GM18502 (cell line): ENCODE measurements at regions not wholly inside any gene's neighbourhood (a gene's known extent, or its start where the extent isn't known, plus 50 kb on each side); places are given as distances from the start of the nearest gene placed in this dataset.

Experiments used
- ATAC-seq: cut with Tn5 transposase; IDR thresholded peaks from one replicate; pipeline ENCODE4 v1.9.1; 2021; ENCODE audit warnings: mild to moderate bottlenecking; ENCODE audit not compliant: unreplicated experiment, poor library complexity

DNA sequence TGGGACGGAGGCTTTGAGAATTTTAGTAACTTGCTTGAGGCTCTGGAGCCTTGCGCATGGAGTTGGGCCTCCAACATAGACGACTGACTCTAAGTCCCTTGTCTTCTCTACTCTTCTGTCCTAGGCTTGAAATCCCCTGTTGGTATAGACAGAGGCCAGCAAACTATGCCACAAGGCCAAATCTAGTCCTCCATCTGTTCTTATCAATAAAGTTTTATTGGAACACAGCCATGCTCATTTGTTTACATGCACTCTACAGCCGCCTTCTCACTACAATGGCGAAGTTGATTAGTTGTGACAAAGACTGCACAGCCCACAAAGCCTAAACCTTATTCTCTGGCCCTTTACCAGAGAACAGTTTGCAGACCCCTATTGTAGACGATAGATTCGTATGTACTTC is 174.1 kb upstream of the ZFP64 start:
- no peak for ATAC-seq

DNA sequence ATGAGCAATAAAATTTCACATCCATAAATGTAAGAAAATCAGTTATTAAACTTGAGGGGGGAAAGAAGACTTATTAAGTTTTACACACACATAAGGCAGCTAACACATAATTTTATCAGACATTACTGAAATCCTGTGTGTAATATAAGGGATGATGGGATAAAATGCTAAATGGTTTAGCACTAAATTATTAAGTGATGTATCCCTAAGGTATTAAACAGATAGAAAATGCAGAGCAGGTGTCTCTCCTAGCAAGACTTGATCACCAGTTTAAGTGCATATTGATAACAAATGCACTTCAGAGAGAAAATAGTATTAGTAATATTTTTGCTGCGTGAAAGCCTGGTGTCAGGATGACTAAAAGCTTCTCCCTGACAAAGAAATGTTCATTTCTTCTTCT is 172.8 kb upstream of the ZFP64 start:
- no peak for ATAC-seq

GRCh38 chr20:52361650-52362049 is 170.1 kb upstream of the ZFP64 start:
- no peak for ATAC-seq

GRCh38 chr20:52349806-52350205 is 158.2 kb upstream of the ZFP64 start:
- no peak for ATAC-seq

- no peak for ATAC-seq
Observed at GRCh38 chr20:52348434-52348833, 156.9 kb upstream of the ZFP64 start.

GRCh38 chr20:52346797-52347196 is 155.2 kb upstream of the ZFP64 start:
- no peak for ATAC-seq

DNA sequence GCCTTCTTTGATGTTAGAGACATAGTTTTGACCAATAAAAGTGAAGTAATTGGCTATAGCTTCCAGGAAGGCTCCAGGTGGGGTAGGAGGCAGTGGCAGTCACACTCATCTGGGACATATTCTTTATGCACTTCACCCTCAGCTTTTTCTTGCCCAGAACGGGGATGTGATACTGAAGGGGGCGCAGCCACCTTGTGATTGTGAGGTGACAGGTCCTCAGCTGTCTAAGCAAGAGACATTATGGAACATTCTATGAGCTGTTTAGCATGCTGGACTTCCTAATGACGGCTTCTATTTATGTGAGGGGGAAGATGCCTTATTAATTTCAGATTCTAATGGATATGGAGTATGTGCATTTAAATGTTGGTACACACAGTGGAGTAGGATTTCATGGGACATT is 151.3 kb upstream of the ZFP64 start:
- ATAC-seq: no peak

DNA sequence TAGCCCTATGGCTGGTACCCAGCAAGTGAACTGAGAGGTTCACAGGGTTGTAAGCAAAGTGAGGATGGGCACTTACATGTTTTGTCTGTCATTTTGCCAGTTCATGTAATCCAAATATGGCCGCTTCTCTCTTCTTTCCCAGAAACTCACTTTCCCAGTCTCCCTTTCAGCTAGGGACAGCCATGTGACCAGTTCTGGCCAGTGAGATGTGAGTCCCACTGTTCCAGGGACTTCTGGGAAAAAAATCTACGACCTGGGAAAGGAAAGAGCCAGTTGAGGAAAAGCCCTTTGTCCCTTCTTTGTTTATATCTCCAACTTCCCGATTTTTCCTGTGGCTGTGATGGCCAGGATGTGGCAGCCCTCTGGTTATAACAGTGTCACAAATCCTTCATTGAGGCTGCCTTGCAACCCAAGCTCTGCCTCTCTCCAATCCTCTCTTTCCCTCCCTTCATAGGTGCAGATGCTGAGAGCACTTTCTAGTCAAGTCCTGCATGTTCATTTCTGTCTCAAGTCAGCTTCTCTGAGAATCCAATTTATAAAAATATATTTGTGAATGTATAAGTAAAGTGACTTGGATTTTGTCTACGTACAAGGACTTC is 148.6 kb upstream of the ZFP64 start:
- ATAC-seq: no peak

DNA sequence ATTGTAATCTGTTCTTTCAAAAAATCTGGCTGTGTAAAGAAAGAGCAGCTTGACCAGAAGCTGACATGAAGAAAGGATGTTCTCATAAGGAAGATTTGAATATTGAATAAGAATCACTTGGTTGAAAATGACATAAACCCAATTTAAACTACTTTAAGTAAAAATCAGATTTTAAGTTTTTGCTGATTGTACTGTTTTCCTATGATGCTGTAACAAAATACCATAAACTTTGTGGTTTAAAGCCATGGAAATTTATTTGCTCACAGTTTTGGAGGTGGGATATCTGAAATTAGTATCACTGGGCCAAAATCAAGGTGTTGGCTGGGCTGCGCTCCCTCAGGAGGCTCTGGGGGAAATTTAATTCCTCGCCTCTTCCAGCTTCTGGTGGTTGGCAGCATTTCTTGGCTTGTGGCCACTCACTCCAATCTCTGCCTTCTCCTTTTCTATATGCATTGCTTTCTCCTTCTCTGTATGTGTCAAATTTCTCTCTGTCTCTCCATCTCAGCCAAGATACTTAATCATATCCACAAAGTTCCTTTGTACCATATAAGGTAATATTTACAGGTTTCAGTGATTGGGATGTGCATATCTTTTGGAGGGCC is 141.2 kb upstream of the ZFP64 start:
- no peak for ATAC-seq

DNA sequence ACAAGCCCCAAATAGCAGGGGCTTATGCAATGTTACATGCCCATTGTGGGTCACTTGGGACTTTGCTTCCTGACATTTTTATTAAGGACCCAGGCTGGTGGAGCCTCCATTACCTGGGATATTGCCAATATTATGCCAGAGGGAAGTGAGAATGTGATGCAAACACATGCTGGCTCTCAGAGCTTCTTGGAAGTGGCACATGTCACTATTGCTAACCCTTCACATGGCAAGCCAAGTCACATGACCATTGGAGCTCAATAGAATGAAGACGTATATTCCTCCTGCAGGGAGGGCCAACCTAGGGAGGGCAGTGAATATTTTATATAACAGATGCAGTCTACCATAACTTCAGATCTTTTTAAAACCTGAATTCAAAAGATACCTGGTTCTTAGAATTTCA is 140.7 kb upstream of the ZFP64 start:
- ATAC-seq: no peak

DNA sequence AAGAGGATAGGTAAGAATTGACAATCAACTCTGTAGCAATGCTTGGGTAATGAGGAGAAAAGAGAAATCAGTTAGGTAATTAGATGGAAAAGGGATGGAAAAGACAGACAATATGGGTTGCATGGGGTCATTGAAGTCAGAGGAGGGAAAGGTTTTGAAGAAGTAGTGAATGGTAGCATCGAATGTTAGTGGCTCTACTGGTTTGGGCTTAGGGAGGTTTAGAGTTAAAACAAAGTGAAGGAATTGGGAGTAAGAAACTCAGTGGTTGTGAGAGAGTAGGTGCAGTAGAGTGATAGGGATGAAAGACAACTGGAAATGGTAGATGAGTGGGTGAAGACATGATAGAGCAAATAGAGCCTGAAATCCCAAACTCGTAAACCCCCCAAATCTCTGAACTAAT is 140.1 kb upstream of the ZFP64 start:
- no peak for ATAC-seq

GRCh38 chr20:52321396-52321795 is 129.8 kb upstream of the ZFP64 start:
- no peak for ATAC-seq

- ATAC-seq: no peak
Observed at GRCh38 chr20:52318651-52319050, 127.1 kb upstream of the ZFP64 start.

GRCh38 chr20:52313341-52313963 is 121.9 kb upstream of the ZFP64 start:
- ATAC-seq: no peak

- ATAC-seq: no peak
Observed at GRCh38 chr20:52312132-52312729, 120.7 kb upstream of the ZFP64 start.

DNA sequence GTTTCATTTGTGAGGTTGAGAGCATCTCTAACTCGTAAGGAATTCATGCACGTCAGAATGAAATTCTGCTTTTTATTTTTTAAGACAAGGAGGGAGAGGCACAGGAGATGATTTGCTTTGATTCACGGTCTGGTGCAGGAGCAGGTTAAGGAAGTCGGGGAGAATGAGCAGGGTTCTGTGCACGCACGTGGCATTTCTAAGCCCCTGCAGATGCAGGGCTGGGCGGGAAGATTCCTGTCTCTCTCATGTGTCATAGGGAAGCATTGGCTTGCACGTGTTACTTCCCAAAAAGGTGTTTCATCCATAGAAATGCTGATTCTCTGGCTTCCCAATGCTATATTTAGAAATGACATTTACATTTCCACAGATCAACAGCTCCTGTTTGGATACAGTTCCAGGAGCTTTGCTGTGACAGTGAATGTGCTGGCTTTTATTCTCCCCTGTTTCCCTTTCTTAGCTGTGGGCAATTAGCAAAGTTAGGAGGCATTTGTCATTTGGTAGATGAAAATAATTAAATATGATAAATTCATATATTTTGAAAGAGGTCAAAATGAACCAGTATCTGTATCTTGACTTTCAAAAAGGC is 119.7 kb upstream of the ZFP64 start:
- no peak for ATAC-seq

DNA sequence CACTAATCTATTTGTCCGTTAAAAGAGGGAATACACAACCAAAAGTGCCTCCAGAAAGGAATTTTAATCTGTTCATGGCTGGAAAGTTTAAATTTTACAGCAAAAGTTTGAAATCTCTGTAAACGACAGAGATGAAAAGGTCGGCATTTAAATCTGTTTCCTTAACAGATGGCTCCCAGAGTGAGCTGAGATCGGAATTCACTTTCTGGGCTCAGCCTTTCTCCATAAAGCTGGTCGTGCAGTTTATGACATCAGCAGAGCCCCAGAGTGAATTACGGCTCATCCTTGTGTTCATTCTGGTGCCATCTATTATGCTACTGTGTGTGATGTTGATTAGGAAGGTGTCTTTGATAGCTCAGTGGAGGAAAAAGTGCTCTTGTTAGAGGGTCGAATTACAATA is 117.6 kb upstream of the ZFP64 start:
- ATAC-seq: no peak

DNA sequence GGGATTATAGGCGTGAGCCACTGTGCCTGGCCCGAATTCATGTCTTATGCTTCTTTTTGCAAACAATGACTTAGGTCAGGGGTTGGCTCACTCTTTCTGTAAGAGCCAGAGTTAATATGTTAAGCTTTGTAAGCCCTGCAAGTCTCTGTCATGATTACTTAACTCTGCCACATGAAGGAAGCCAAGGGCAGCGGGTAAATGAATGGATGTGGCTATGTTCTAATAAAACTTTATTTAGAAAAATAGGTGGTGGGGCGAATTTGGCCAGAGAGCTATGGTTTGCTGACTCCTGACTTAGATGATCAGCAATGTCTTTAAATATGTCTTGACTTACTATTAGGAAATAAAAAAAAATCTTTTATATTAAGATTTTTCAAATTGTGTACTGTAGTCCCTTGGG is 114.9 kb upstream of the ZFP64 start:
- ATAC-seq: no peak

GRCh38 chr20:52305858-52306257 is 114.3 kb upstream of the ZFP64 start:
- ATAC-seq: no peak

DNA sequence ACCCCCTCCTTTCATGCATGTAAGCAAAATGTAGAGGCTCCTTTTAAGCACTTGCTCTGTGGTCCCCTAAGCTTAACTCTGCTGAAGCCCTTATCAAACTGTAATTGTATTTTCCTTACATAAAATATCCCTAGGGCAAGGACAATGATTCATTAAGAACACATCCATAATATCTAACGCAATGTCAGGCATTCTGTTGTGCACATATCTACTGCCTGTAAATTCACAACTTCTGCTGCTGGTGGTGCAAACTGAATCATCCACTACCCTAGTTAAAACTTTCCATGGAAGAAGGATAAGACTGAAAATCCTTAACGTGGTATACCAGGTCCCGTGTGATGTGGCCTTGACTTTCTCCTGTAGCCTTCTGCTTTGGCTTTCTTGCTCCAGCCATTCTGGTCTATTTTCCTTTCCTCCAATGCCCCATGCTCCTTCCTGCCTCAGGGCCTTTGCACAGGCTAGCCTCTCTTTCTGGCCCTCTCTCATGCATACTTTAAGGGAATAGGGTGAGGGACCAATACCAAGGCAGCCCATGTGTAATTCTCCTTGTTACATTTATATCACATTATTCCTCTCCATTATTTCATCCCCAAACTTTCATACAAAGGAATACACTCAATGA is 113.6 kb upstream of the ZFP64 start:
- ATAC-seq: no peak
